Astrocyte (in vitro differentiated cells and primary cell): ENCODE measurements at regions not wholly inside any gene's neighbourhood (a gene's known extent, or its start where the extent isn't known, plus 50 kb on each side); places are given as distances from the start of the nearest gene placed in this dataset.

Experiments
- EZH2 ChIP-seq: IDR thresholded peaks from 2 replicates; pipeline ENCODE4 v1.6.1; 2012; ENCODE audit warnings: mild to moderate bottlenecking, low read length, inconsistent platforms; ENCODE audit not compliant: insufficient read depth
- TF ChIP-seq, protein P1 (sequence below): IDR thresholded peaks from 2 replicates; pipeline ENCODE4 v1.5.1; 2011; ENCODE audit warnings: low read depth, mild to moderate bottlenecking, inconsistent platforms, low read length, moderate library complexity; ENCODE audit not compliant: insufficient read depth

DNA sequence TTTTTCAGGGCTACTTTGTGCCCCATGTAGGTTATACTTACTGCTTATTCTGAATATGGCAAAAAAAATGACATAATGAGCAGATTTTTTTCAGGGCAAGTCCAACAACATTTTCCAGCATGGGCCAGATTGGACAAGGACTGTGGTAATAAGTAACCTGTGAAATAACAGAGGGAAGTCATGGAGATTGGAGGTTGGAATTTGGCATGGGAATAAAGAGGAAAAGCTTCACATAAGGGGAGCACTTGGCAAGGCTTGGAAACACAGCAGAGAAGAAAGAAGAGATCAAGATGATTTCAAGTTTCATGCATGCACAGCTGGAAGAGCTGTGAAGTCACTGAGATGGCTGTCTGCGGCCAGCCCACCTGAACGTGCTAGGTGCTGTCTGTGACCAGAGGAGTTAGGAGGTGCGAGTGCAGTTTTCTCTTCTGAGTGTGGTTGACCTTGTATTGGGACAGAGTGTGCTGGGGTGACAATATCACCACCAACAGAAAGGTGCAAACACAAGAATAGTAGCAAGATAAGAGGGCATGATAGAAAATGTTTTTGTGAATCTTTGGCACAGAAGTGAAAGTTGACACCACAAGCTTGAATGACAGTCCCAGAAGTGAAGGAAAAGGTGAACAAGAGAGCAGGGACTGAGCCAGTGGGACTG, 71.1 kb upstream of the DSC1 start:
- TF ChIP-seq, protein P1, sequence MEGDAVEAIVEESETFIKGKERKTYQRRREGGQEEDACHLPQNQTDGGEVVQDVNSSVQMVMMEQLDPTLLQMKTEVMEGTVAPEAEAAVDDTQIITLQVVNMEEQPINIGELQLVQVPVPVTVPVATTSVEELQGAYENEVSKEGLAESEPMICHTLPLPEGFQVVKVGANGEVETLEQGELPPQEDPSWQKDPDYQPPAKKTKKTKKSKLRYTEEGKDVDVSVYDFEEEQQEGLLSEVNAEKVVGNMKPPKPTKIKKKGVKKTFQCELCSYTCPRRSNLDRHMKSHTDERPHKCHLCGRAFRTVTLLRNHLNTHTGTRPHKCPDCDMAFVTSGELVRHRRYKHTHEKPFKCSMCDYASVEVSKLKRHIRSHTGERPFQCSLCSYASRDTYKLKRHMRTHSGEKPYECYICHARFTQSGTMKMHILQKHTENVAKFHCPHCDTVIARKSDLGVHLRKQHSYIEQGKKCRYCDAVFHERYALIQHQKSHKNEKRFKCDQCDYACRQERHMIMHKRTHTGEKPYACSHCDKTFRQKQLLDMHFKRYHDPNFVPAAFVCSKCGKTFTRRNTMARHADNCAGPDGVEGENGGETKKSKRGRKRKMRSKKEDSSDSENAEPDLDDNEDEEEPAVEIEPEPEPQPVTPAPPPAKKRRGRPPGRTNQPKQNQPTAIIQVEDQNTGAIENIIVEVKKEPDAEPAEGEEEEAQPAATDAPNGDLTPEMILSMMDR: no peak
- TF ChIP-seq EZH2: no peak
